HEK293T (cell line): ENCODE measurements at regions not wholly inside any gene's neighbourhood (a gene's known extent, or its start where the extent isn't known, plus 50 kb on each side); places are given as distances from the start of the nearest gene placed in this dataset.

Experiments used
- FOXA1 ChIP-seq: fragments of 450-650 bp; IDR thresholded peaks from 2 replicates; pipeline ENCODE4 v1.6.1; 2016; ENCODE audit warnings: mild to moderate bottlenecking
- FOXK2 ChIP-seq: fragments of 450-650 bp; IDR thresholded peaks from 2 replicates; pipeline ENCODE4 v1.6.1; 2016; ENCODE audit warnings: mild to moderate bottlenecking
- SP1 ChIP-seq: fragments of 450-650 bp; IDR thresholded peaks from 2 replicates; pipeline ENCODE4 v1.6.1; 2017
- SUZ12 ChIP-seq: fragments of 450-650 bp; IDR thresholded peaks from 2 replicates; pipeline ENCODE4 v1.6.1; 2016; ENCODE audit warnings: mild to moderate bottlenecking
- TARDBP ChIP-seq: fragments of 450-650 bp; IDR thresholded peaks from 2 replicates; pipeline ENCODE4 v1.6.1; 2016

DNA sequence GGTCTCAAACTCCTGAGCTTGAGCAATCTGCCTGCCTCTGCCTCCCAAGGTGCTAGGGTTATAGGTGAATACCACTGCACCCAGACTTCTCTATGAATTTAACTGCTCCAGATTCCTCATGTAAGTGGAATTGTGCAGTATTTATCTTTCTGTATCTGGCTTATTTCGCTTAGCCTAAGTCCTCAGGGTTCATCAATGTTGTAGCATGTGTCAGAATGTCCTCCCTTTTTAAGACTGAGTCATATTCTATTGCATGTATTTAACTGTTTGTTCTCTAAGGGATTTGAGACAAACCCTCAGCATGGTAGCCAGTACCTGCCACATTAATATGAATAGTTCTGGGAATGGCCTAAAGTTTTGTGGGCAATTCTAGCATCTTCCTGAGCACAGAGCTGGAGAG lies 53.9 kb upstream of the TUT7 start:
- no peak for TF ChIP-seq TARDBP
- no peak for TF ChIP-seq FOXK2
- TF ChIP-seq SUZ12: no peak
- no peak for TF ChIP-seq FOXA1
- TF ChIP-seq SP1: no peak
